ENCODE measurements at regions not wholly inside any gene's neighbourhood (a gene's known extent, or its start where the extent isn't known, plus 50 kb on each side); places are given as distances from the start of the nearest gene placed in this dataset.

DNA sequence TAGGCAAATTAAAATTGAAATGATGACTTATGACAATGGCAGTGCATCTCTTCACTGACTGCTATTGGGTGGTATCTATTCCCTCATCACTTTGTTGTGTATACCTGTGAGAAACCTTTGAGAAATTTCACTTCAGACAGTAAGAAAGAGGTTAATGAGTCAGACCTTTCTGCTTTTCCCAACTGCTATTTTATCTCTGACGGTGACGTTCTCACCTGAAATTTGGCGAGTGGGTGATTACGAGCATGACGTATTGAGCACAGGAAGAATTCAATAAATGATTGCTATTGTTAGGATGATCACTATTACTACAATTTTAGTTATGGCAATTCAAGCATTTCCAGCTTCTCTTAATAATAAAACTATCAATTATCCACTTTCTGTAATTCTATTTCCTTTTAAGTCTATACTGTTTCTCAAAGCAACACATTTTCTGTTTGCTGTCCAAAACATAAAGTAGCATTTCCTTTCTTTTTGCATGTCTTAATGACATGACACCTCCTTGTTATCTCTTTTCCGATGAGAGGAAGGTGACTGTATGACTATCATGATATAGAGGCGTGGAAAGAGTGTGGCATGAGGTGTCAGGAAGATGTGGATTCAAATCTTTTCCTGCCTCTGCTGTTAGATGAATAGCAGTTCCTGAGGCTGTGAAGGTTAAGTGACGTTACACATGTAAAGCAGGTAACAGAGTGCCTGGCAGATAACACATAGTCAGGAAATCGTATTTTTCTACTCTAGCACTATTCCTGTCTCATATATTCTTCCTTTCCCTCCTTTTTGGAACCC, 504.9 kb upstream of the SEMA6D start:
- DNase-seq (ENCODE audit: low read depth) = no peak

DNA sequence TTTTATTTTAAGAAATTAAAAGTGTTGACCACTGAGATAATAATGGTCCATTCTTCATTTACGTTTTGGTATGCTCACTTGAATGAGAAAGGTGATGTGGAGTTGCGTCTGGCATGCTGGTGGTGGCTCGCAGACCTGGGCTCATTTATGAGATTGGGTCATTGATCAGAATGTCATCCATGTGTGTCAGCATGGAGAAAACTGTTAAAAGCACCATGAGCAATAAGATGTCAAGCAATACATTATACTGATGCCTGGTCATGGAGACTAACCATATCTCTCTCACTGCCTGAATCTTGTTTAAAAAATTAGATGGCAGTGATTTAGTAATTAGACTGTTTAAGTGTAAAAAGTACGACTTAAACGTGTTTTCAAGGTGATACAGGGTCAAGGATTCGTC, 503.4 kb upstream of the SEMA6D start:
- DNase-seq (ENCODE audit: low read depth) = no peak

DNA sequence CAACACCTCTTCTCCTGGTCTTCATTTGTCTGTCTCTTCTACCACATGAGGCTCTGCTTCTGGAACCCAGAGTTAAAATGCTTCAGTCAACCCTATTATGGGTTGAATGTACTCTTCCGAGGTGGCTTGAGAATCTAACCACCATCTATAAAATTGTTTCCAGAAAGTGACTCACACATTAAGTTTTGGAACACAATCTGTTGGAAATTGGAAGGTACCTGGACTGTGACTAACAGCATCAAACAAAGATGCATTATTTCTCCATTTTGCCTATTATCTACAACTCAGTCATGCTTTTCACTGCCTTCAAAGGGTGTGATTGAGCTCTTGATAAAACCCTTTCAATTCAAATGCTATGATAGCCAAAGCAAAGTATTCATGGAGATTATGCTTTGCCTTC, 499.0 kb upstream of the SEMA6D start:
- DNase-seq (ENCODE audit: low read depth) = no peak

- DNase-seq (ENCODE audit: low read depth) = no peak
Measured at GRCh38 chr15:47244361-47244760, 472.9 kb upstream of the SEMA6D start.

DNA sequence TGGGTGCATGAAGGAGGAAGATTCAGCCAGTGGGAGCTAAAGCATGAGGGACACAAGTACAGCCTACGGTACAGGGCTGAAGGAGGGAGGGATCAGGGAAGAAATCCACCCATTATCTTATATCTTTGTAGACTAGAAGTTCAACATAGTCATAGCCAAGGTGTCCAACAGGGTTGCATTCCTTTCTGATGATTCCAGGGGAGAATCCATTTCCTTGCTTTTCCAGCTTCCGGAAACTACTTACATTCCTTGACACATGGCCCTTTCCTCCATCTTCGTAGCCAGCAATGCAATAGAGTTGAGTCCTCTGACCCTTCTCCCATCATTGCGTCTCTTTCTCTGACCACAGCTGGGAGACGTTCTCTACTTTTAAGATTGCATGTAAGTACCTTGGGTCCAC, 471.0 kb upstream of the SEMA6D start:
- no peak for DNase-seq (ENCODE audit: low read depth)

- no peak for DNase-seq (ENCODE audit: low read depth)
Measured at GRCh38 chr15:47258521-47258920, 458.8 kb upstream of the SEMA6D start.

GRCh38 chr15:47265686-47266085, 451.6 kb upstream of the SEMA6D start:
- no peak for DNase-seq (ENCODE audit: low read depth)

DNA sequence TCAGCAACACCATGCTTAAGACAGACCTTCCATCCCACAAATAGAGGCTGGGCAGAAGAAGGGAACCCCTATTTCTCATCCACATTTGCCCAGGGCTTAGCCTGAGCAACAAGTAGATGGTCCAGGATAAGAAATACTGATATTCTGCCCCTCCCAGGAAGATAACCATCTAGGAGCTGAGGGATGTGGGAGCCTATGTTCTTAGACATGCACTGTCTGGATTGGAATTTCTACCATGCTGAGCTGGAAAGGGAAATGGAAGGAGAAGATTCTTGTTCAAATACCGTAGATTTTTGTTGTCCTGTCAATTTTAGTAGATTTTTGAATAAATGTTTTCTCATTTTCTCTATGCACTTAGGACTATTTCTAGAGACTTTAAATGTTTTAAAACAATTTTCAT, 450.7 kb upstream of the SEMA6D start:
- DNase-seq (ENCODE audit: low read depth) = no peak

DNA sequence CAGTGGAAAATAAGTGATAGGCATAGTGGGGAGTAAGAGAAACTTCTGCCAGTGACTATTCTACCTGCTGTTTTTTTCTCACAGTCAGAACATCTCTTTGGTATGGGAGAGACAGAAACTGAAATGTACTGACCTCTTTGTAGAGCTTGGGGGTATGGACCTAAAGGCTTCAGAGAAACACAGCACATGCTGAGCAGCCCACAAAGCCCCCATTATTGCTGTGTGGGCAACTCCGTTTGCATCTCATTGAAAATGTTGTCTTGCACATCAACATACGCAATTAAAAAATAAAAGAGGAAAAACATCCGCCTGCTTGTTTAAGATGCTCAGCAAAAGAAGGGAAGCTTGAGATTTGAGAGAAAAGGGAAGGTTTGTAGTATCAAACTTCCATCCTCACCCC, 443.4 kb upstream of the SEMA6D start:
- no peak for DNase-seq (ENCODE audit: low read depth)

GRCh38 chr15:47283246-47283645, 434.1 kb upstream of the SEMA6D start:
- no peak for DNase-seq (ENCODE audit: low read depth)

GRCh38 chr15:47288794-47289193, 428.5 kb upstream of the SEMA6D start:
- no peak for DNase-seq (ENCODE audit: low read depth)

GRCh38 chr15:47289656-47290055, 427.6 kb upstream of the SEMA6D start:
- no peak for DNase-seq (ENCODE audit: low read depth)

- DNase-seq (ENCODE audit: low read depth) = no peak
Measured at GRCh38 chr15:47291767-47292166, 425.5 kb upstream of the SEMA6D start.

DNA sequence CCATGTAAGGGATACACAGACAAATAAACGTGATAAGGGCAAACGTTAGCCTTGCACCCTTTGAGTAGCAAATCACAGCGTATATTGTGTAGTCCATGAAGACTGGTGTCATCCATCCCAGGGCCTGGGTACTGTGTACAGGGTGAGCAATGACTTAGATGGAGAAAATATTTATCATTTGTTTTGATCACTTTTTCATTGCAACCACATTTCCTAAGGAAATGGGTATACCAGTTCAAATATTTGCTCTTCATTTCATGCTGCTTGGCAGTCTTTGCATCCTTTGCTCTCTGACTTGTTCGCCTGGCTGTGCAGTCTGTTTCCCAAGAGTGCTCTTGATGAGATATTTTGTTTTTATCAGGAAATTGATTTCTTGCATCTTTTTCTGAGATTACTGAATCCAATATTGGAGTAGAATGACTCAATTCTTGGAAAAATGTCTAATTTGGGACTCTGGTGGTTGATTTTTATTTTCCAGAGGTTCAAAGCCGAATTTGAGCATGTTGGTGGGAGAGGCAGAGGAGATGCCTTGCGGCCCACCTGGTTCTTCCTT, 424.6 kb upstream of the SEMA6D start:
- peak; percentile 22 for DNase-seq (ENCODE audit: low read depth)

DNA sequence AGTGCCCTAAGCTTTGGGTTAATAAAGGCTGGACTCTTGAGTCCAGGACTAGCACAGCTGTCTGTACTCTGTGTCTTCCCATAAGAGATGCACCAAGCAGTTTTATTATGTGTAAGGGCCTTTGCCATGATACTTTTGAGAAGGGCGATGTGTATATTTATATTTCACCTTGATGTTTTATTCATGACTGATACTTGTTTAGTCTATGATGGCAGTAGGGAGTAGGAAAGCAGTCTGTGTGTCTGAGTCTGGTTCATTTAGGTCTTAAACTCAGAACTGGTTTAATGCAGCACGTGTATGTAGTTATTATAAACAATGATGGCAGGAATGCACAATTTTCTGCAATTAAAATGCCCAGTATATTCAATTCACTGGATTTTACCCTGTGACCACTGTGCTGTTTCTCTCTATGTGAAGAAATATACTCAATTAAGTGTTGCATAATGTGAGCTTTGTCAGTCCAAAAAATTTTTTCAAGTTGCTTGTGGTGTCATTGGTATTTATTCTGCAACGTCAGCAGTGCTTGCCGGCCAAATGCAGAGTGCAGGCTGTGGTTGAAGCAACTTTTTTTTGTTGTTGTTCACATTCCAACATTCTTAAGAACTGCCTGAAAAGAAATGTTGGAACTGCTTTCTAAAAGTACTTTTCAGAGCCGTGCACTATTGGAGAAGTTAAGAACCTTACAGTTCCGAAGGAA, 423.7 kb upstream of the SEMA6D start:
- DNase-seq (ENCODE audit: low read depth) = peak; percentile 99

DNA sequence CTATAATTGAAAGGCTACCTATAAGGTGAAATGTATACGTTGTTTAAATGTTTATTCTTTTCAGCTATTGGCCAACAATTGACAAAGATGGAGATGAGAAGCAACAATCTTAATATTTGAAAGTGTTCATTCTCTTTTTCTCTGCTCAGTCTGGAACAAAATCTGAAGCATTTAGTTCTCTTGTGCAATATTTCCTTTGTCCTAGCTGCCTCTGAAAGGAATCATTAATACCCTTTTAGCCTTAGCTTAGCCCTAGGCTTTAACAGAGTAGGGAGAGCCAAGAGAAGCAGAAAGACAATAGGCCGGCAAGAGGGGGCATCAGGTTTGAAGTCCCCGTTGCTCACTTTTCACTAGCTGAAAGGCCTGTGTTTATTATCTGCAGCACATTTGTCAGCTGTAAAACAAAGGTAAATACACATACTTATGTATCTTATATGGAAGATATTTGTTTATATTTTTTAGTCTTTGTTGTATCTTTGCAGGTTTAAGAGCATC, 422.5 kb upstream of the SEMA6D start:
- DNase-seq (ENCODE audit: low read depth) = peak; percentile 24

DNA sequence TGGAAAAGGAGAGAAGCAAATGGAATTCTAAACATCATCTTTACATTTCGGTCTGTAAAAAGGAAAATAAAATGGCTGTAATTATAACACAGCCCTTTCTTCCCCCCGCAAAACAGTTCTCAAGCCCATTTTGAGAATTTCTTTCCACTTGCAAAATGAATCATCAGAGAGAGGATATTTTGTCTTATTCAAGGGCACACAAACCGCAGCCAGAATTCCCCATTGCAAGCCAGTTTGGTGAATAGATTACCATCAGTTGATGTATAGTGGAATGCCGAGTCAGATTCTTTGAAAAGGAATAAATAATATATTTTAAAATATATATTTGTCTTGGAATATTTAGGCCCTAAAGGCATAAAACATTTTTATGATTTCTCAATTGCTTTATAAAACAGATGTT, 420.4 kb upstream of the SEMA6D start:
- no peak for DNase-seq (ENCODE audit: low read depth)

- DNase-seq (ENCODE audit: low read depth) = no peak
Measured at GRCh38 chr15:47299846-47300434, 417.4 kb upstream of the SEMA6D start.

GRCh38 chr15:47300596-47300995, 416.7 kb upstream of the SEMA6D start:
- DNase-seq (ENCODE audit: low read depth) = no peak

DNA sequence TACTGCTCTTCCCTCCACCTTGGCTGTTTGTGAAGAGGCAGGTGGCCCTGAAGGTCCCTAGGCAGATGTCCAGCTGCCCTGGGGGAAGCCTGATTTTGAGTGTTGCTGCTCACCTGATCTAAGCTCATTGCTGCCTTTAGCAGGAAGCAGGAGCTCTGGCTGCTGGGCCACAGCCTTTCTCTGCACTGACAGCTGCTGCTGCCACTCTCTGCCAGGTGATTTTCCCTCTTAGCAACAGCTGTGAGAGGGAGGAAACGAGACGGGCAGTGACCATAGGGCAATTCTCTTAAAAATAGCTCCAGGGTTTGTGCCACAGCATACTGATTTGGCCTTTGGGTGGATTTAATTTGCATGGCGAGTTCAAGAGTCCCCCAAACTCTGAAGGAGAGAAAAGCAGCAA, 415.8 kb upstream of the SEMA6D start:
- no peak for DNase-seq (ENCODE audit: low read depth)

- no peak for DNase-seq (ENCODE audit: low read depth)
Measured at GRCh38 chr15:47304656-47305055, 412.6 kb upstream of the SEMA6D start.

DNA sequence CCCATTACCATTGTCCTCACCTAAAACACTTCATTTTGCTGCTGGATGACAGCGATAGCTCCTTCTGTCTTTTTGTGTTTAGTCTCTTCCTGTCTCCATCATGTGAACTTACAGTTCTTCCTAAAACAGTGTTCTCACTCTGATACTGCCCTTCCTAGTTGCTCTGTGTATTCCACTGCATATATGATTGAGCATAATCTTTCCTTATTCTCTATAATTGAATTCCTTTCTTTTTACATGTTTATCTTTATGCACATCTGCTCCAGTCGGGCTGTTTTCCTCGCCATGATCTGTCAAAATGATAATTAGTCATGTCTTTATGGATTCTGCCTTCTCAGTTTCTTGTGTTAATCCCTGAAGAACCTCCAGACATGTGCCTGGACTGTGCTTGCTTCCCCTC, 405.1 kb upstream of the SEMA6D start:
- no peak for DNase-seq (ENCODE audit: low read depth)
